ENCODE measurements at regions not wholly inside any gene's neighbourhood (a gene's known extent, or its start where the extent isn't known, plus 50 kb on each side); places are given as distances from the start of the nearest gene placed in this dataset.

DNA sequence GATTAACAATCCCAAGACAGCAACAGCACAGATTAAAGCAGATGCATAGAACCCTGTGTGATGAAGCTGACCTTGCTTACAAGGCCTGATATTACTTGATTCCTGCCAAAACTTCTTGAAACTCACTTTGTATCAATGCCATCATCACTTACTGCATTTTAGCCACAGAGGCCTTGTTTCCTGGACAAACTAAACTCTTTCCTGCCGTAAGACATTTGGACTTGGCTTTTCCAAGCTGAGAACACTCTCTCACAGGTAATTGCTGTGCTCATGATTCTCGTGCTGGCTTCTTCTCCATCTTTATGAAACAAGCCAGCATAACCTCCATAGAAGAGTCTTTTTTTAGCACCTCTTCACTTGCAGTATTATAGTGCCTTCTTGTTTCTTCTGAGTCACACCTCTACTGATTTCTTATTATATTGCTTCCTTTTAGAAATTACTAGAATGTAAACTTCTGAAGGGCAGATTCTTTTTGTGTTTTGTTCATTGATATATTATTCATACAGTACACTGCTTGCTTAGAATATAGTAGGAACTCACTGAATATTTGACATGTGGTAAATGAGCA is 456.5 kb upstream of the ZNF608 start:
- Histone ChIP-seq H3K9me3 (replicated peaks; ENCODE audit: control insufficient read depth, insufficient read depth, low read length) (peaks cover 3% of the 10 kb centered on the region; the same call in 2 of the 3 replicates), H3K27ac (ENCODE audit: control insufficient read depth, insufficient read depth) (no peak overlapping the region), H3K4me2 (ENCODE audit: control insufficient read depth, insufficient read depth) (no peak overlapping the region), H3K9ac (ENCODE audit: control insufficient read depth, insufficient read depth, low read length) (no peak overlapping the region), H3K4me1 (ENCODE audit: control insufficient read depth, insufficient read depth, low read length) (no peaks in the 10 kb centered on the region), H3K79me2 (ENCODE audit: control insufficient read depth, insufficient read depth, low read length) (no peaks in the 10 kb centered on the region), H3K27me3 (replicated peaks in 1 of 2; ENCODE audit: control insufficient read depth in 2 of 2, insufficient read depth in 2 of 2, low read length in 1 of 2) (no peaks in the 10 kb centered on the region), H4K20me1 (ENCODE audit: control insufficient read depth, insufficient read depth) (no peaks in the 10 kb centered on the region), H3K4me3 (no peak overlapping the region), H2AFZ (ENCODE audit: control insufficient read depth, low read depth, low read length) (no peak overlapping the region), H3K36me3 (ENCODE audit: control insufficient read depth in 2 of 2, insufficient read depth in 2 of 2, low read length in 1 of 2) (no peaks in the 10 kb centered on the region)
- DNase-seq (ENCODE audit: low read depth, low spot score) (no peak), ATAC-seq (no peak), FAIRE-seq (no peak)
- CTCF ChIA-PET: interaction anchor here (0.6 to 0.8 kb wide), 2 partner anchors 282 to 1120 kb away, joined by 3 read pairs; no protein-coding TSS in a partner anchor
- intact Hi-C loops (cut with micrococcal nuclease; ENCODE audit: unreplicated experiment): no loop called here
- in situ Hi-C loops (cut with MboI): no loop called here
- POLR2A ChIA-PET: no interaction called here
- SMC1A ChIA-PET (ENCODE audit: uncharacterized antibody, unreplicated experiment): interaction anchor here (0.7 to 1.6 kb wide), 2 partner anchors 11 to 12 kb away, joined by 3 to 4 read pairs; no protein-coding TSS in a partner anchor
- BruUV-seq (replicated peaks): no TSS peak
- 42% methylated on average over 2 of the region's 2 CpGs for WGBS (ENCODE audit: insufficient coverage, insufficient replicate concordance, low lambda C conversion rate, missing lambda C conversion rate)
- RAD21 ChIA-PET (ENCODE audit: unreplicated experiment): no interaction called here
- TF ChIP-seq EZH2 (IDR thresholded peaks at IDR 0.05; ENCODE audit: borderline replicate concordance, control insufficient read depth, low read depth, low read length) (no peak), LARP7 (IDR thresholded peaks at IDR 0.05) (no peak), PAX8 (IDR thresholded peaks at IDR 0.05) (no peak), MEF2A (IDR thresholded peaks at IDR 0.05; ENCODE audit: insufficient read depth, low read depth, low read length) (no peak), PRDM15 (CRISPR knock-in tag; IDR thresholded peaks at IDR 0.05) (no peak), SIX5 (IDR thresholded peaks at IDR 0.05; ENCODE audit: low read depth, low read length, severe bottlenecking) (no peak), RAD51 (IDR thresholded peaks at IDR 0.05) (no peak), NRF1 (conservative IDR thresholded peaks at IDR 0.05; ENCODE audit: low read depth, low read length) (no peak), POU2F2 (IDR thresholded peaks at IDR 0.05; ENCODE audit: borderline replicate concordance, low read depth, low read length) (no peak), BACH1 (IDR thresholded peaks at IDR 0.05; ENCODE audit: borderline replicate concordance) (no peak), ZNF622 (IDR thresholded peaks at IDR 0.05) (no peak), TCF3 (IDR thresholded peaks at IDR 0.05; ENCODE audit: borderline replicate concordance, insufficient read depth, low read depth, low read length) (no peak), YY1 (IDR thresholded peaks at IDR 0.05; ENCODE audit: low read depth, low read length) (no peak)
- TF ChIP-seq, protein P1, sequence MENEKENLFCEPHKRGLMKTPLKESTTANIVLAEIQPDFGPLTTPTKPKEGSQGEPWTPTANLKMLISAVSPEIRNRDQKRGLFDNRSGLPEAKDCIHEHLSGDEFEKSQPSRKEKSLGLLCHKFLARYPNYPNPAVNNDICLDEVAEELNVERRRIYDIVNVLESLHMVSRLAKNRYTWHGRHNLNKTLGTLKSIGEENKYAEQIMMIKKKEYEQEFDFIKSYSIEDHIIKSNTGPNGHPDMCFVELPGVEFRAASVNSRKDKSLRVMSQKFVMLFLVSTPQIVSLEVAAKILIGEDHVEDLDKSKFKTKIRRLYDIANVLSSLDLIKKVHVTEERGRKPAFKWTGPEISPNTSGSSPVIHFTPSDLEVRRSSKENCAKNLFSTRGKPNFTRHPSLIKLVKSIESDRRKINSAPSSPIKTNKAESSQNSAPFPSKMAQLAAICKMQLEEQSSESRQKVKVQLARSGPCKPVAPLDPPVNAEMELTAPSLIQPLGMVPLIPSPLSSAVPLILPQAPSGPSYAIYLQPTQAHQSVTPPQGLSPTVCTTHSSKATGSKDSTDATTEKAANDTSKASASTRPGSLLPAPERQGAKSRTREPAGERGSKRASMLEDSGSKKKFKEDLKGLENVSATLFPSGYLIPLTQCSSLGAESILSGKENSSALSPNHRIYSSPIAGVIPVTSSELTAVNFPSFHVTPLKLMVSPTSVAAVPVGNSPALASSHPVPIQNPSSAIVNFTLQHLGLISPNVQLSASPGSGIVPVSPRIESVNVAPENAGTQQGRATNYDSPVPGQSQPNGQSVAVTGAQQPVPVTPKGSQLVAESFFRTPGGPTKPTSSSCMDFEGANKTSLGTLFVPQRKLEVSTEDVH (IDR thresholded peaks at IDR 0.05; ENCODE audit: low read depth, partially characterized antibody): no peak
- TF ChIP-seq, protein P2, sequence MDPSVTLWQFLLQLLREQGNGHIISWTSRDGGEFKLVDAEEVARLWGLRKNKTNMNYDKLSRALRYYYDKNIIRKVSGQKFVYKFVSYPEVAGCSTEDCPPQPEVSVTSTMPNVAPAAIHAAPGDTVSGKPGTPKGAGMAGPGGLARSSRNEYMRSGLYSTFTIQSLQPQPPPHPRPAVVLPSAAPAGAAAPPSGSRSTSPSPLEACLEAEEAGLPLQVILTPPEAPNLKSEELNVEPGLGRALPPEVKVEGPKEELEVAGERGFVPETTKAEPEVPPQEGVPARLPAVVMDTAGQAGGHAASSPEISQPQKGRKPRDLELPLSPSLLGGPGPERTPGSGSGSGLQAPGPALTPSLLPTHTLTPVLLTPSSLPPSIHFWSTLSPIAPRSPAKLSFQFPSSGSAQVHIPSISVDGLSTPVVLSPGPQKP (IDR thresholded peaks at IDR 0.05; ENCODE audit: low read depth, low read length): no peak
- TF ChIP-seq, protein P3, sequence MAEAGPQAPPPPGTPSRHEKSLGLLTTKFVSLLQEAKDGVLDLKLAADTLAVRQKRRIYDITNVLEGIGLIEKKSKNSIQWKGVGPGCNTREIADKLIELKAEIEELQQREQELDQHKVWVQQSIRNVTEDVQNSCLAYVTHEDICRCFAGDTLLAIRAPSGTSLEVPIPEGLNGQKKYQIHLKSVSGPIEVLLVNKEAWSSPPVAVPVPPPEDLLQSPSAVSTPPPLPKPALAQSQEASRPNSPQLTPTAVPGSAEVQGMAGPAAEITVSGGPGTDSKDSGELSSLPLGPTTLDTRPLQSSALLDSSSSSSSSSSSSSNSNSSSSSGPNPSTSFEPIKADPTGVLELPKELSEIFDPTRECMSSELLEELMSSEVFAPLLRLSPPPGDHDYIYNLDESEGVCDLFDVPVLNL (IDR thresholded peaks at IDR 0.05; ENCODE audit: low read depth, low read length): no peak

Measured in GM12878 (cell line).